SK-N-SH treated with all-trans-retinoic acid at 6 μM for 48 hours (cell line): ENCODE measurements at regions not wholly inside any gene's neighbourhood (a gene's known extent, or its start where the extent isn't known, plus 50 kb on each side); places are given as distances from the start of the nearest gene placed in this dataset.

Source experiments
- ATAC-seq: fragments of 200-7000 bp; cut with Tn5 transposase; 3 replicates; pipeline ENCODE4 v1.9.1; 2020; ENCODE audit warnings: mild to moderate bottlenecking, moderate library complexity
- ARNTL ChIP-seq: fragments of 450-650 bp; formaldehyde crosslinking; IDR thresholded peaks from 2 replicates; pipeline ENCODE4 v1.5.0; 2020; ENCODE audit warnings: low read depth, mild to moderate bottlenecking, moderate library complexity, borderline replicate concordance
- BACH2 ChIP-seq: fragments of 250-450 bp; sonication (Bioruptor Pico); IDR thresholded peaks from 2 replicates; pipeline ENCODE4 v1.9.0; 2021; ENCODE audit warnings: mild to moderate bottlenecking, borderline replicate concordance
- CREB5 ChIP-seq: fragments of 250-450 bp; sonication (Bioruptor Pico); IDR thresholded peaks from 2 replicates; pipeline ENCODE4 v1.5.1; 2020; ENCODE audit warnings: low read depth, mild to moderate bottlenecking, moderate library complexity
- CSDC2 ChIP-seq: fragments of 250-450 bp; sonication (Bioruptor Pico); IDR thresholded peaks from 2 replicates; pipeline ENCODE4 v1.5.0; 2020; ENCODE audit warnings: mild to moderate bottlenecking, moderate library complexity
- CSRNP3 ChIP-seq: fragments of 250-450 bp; sonication (Bioruptor Pico); IDR thresholded peaks from 2 replicates; pipeline ENCODE4 v1.5.1; 2021; ENCODE audit warnings: mild to moderate bottlenecking, moderate library complexity
- GLIS3 ChIP-seq: fragments of 250-450 bp; sonication (Bioruptor Pico); IDR thresholded peaks from 2 replicates; pipeline ENCODE4 v1.5.0; 2020; ENCODE audit warnings: mild to moderate bottlenecking, moderate library complexity
- ISL1 ChIP-seq: fragments of 250-450 bp; sonication (Bioruptor Pico); IDR thresholded peaks from 2 replicates; pipeline ENCODE4 v2.1.2; 2022; ENCODE audit warnings: mild to moderate bottlenecking, moderate library complexity
- OSR1 ChIP-seq: fragments of 250-450 bp; sonication (Bioruptor Pico); IDR thresholded peaks from 2 replicates; pipeline ENCODE4 v1.8.0; 2022; ENCODE audit warnings: moderate library complexity, mild to moderate bottlenecking, inconsistent platforms
- PATZ1 ChIP-seq: fragments of 250-450 bp; sonication (Bioruptor Pico); IDR thresholded peaks from 2 replicates; pipeline ENCODE4 v1.8.0; 2020; ENCODE audit warnings: mild to moderate bottlenecking, moderate library complexity, borderline replicate concordance
- PPARA ChIP-seq: fragments of 250-450 bp; sonication (Bioruptor Pico); IDR thresholded peaks from 2 replicates; pipeline ENCODE4 v1.5.0; 2020; ENCODE audit warnings: mild to moderate bottlenecking, borderline replicate concordance
- RARB ChIP-seq: fragments of 250-450 bp; sonication (Bioruptor Pico); IDR thresholded peaks from 2 replicates; pipeline ENCODE4 v1.8.0; 2021; ENCODE audit warnings: mild to moderate bottlenecking, moderate library complexity
- SNAI2 ChIP-seq: fragments of 250-450 bp; sonication (Bioruptor Pico); IDR thresholded peaks from 2 replicates; pipeline ENCODE4 v1.5.0; 2020; ENCODE audit warnings: mild to moderate bottlenecking, moderate library complexity
- TCF4 ChIP-seq: fragments of 250-450 bp; sonication (Bioruptor Pico); IDR thresholded peaks from 2 replicates; pipeline ENCODE4 v1.8.0; 2021; ENCODE audit warnings: mild to moderate bottlenecking, moderate library complexity, borderline replicate concordance
- TOX ChIP-seq: fragments of 250-450 bp; sonication (Bioruptor Pico); IDR thresholded peaks from 2 replicates; pipeline ENCODE4 v1.8.0; 2021; ENCODE audit warnings: mild to moderate bottlenecking, moderate library complexity, borderline replicate concordance
- ZC3H10 ChIP-seq: fragments of 250-450 bp; sonication (Bioruptor Pico); IDR thresholded peaks from 2 replicates; pipeline ENCODE4 v1.5.1; 2021; ENCODE audit warnings: mild to moderate bottlenecking, moderate library complexity
- ZFP3 ChIP-seq: fragments of 250-450 bp; sonication (Bioruptor Pico); IDR thresholded peaks from 2 replicates; pipeline ENCODE4 v1.5.0; 2020; ENCODE audit warnings: mild to moderate bottlenecking, moderate library complexity
- ZFP30 ChIP-seq: fragments of 450-650 bp; formaldehyde crosslinking; IDR thresholded peaks from 2 replicates; pipeline ENCODE4 v1.5.0; 2022; ENCODE audit warnings: mild to moderate bottlenecking, moderate library complexity
- ZNF565 ChIP-seq: fragments of 450-650 bp; formaldehyde crosslinking; conservative IDR thresholded peaks from 2 replicates; pipeline ENCODE4 v1.5.0; 2020; ENCODE audit warnings: low read depth, mild to moderate bottlenecking, moderate library complexity
- ZNF70 ChIP-seq: fragments of 450-650 bp; formaldehyde crosslinking; IDR thresholded peaks from 2 replicates; pipeline ENCODE4 v1.5.0; 2020; ENCODE audit warnings: mild to moderate bottlenecking, moderate library complexity
- ZNF8 ChIP-seq: fragments of 450-650 bp; formaldehyde crosslinking; IDR thresholded peaks from 2 replicates; pipeline ENCODE4 v1.5.0; 2020; ENCODE audit warnings: mild to moderate bottlenecking, moderate library complexity
- TF ChIP-seq, protein P1 (sequence below): fragments of 250-450 bp; sonication (Bioruptor Pico); IDR thresholded peaks from 2 replicates; pipeline ENCODE4 v1.5.0; 2020; ENCODE audit warnings: mild to moderate bottlenecking, moderate library complexity

GRCh38 chr6:141452354-141452686, 680.4 kb upstream of the GJE1 start:
- ATAC-seq = peak; percentile 72
- TF ChIP-seq ZNF565 (CRISPR knock-in tag) (no peak), TOX (no peak), TCF4 (CRISPR knock-in tag) (no peak), SNAI2 (no peak), ISL1 (CRISPR knock-in tag) (no peak), ARNTL (CRISPR knock-in tag) (no peak), ZFP30 (no peak), BACH2 (CRISPR knock-in tag) (no peak), ZC3H10 (CRISPR knock-in tag) (no peak), ZNF8 (CRISPR knock-in tag) (no peak), CSRNP3 (no peak), ZFP3 (CRISPR knock-in tag) (no peak)
- TF ChIP-seq, protein P1, sequence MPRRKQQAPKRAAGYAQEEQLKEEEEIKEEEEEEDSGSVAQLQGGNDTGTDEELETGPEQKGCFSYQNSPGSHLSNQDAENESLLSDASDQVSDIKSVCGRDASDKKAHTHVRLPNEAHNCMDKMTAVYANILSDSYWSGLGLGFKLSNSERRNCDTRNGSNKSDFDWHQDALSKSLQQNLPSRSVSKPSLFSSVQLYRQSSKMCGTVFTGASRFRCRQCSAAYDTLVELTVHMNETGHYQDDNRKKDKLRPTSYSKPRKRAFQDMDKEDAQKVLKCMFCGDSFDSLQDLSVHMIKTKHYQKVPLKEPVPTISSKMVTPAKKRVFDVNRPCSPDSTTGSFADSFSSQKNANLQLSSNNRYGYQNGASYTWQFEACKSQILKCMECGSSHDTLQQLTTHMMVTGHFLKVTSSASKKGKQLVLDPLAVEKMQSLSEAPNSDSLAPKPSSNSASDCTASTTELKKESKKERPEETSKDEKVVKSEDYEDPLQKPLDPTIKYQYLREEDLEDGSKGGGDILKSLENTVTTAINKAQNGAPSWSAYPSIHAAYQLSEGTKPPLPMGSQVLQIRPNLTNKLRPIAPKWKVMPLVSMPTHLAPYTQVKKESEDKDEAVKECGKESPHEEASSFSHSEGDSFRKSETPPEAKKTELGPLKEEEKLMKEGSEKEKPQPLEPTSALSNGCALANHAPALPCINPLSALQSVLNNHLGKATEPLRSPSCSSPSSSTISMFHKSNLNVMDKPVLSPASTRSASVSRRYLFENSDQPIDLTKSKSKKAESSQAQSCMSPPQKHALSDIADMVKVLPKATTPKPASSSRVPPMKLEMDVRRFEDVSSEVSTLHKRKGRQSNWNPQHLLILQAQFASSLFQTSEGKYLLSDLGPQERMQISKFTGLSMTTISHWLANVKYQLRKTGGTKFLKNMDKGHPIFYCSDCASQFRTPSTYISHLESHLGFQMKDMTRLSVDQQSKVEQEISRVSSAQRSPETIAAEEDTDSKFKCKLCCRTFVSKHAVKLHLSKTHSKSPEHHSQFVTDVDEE (CRISPR knock-in tag) = no peak

- TF ChIP-seq CSRNP3 (no peak), TOX (0 out of 2 replicates have a peak, but pooled peaks have one; percentile 28), ZNF8 (CRISPR knock-in tag) (no peak), ZC3H10 (CRISPR knock-in tag) (no peak), CSDC2 (CRISPR knock-in tag) (no peak)
- peak; percentile 93 for ATAC-seq
These were observed 681.0 kb upstream of the GJE1 start for GRCh38 chr6:141451511-141452353.

DNA sequence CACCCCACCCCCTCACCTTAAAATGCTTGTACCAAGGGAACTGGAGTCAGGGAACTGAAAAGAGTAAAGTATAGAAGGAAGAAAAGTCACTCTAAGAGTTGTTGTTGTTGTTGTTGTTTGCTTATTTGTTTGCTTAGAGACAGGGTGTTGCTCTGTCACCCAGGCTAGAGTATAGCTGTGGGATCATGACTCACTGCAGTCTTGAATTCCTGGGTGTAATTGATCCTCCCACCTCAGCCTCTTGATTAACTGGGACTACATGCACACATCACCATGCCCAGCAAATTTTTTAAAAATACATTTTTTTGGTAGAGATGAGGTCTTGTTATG, 681.6 kb upstream of the GJE1 start:
- ATAC-seq = no peak
- TF ChIP-seq GLIS3 (CRISPR knock-in tag) (no peak), PPARA (CRISPR knock-in tag) (no peak), ISL1 (CRISPR knock-in tag) (no peak), CREB5 (CRISPR knock-in tag) (no peak), SNAI2 (no peak), ZNF8 (CRISPR knock-in tag) (no peak), ZNF70 (no peak), OSR1 (CRISPR knock-in tag) (no peak), ZFP30 (no peak), RARB (CRISPR knock-in tag) (no peak), TOX (no peak), CSRNP3 (no peak), ARNTL (CRISPR knock-in tag) (no peak), PATZ1 (no peak), ZC3H10 (CRISPR knock-in tag) (no peak)
- TF ChIP-seq, protein P1 (CRISPR knock-in tag) = no peak
